GM18519 (cell line): ENCODE measurements at regions not wholly inside any gene's neighbourhood (a gene's known extent, or its start where the extent isn't known, plus 50 kb on each side); places are given as distances from the start of the nearest gene placed in this dataset.
A peak's percentile ranks its signal among the peaks of the same experiment; 100 is the strongest.

ENCODE experiments used
- ATAC-seq: cut with Tn5 transposase; IDR thresholded peaks from one replicate; pipeline ENCODE4 v1.9.1; 2021; ENCODE audit warnings: mild to moderate bottlenecking, moderate library complexity; ENCODE audit not compliant: unreplicated experiment, low FRiP score

- ATAC-seq: no peak
These were observed 103.4 kb downstream of the DDIT4L start for GRCh38 chr4:100086766-100087431.

DNA sequence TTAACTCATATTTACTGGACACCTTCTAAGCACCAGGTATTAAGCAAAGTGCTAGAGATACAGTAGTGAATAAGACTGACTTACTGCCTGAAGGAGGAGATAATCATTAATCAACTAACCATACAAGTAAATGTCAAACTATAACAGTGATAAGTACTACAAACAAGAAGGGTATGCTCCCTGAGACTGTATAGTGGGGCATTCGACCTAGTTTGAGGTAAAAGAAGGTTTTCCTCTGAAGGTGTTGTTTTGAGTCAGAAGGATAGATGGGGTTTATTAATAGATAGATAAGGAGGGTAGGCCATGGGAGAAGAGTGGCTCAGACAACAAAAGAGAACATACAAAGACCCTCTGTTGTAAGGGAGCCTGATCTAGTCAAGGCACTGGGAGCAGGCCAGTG, 105.4 kb downstream of the DDIT4L start:
- ATAC-seq: no peak

GRCh38 chr4:100083289-100083688, 107.0 kb downstream of the DDIT4L start:
- peak; percentile 35 for ATAC-seq

DNA sequence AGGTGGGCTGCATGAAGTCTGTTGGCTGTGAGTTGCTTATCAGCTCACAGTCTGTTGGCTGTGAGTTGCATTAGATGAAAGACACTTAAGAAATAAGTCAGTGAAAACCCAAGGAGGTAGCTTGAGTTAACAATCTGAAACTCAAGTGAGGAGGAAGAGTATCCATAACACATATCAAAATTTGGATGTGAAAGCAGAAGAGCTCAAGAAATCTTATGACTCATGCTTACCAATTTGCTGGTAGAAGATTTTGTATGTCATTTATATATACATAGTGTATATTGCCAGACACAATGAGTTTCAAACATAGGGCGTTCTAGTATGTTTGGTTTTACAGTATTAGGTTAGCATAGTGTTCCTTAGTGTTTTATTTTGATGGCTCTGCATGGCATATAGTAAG, 107.4 kb downstream of the DDIT4L start:
- ATAC-seq: peak; percentile 57

DNA sequence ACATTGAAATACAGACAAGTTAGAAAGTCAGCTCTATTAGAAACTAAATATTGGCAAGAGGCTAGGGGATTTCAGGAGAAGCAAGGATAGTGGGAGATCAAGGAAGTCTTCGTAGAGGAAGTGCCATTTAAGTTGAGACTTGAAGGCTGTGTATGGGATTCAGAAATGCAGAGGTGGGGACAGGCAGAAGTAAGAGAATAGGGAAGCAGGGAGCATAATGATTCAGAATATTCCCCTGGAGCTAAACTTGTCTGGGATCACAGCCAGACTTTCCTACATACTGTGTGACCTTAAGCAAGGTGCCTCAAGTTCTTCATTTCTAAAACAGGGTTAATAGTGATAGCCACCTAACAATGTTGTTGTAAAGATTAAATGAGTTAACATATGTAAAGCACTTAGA, 108.8 kb downstream of the DDIT4L start:
- no peak for ATAC-seq

DNA sequence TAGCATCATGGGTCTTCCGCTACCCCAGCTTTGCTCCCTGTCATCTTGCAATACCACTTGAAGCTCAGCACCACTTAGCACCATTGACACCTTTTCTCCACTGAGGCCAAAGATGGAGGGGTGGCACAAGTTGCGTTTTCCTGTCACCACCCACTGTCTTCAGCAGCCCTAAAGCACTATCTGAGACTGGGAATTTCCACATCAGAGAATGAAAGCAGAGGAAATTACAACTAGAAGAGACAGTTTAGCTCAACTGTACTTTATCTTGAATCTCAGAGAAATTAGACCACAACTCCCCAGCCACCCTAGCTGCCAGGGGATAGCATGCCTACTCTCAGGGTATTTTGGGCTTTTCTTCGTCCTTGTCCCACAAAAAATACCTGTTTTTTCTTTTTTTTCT, 111.0 kb downstream of the DDIT4L start:
- ATAC-seq: no peak

DNA sequence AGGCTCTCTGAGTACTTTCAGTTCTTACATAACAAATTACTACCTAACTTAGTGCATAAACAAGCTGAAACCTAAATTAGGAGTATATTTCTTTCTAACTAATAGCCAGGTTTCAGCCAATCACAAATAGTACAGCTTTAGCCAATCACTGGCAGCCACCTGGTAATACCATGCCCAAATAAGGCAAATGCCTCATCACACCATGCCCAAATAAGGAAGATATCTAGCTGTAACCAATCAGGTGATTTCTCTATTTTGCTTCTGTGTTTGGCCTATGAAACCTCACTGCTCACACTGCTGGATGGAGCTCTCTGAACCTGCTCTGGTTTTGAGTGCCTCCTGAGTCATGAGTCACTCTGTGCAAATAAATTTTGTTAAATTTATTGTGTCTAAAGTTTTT, 113.5 kb downstream of the DDIT4L start:
- ATAC-seq: no peak

DNA sequence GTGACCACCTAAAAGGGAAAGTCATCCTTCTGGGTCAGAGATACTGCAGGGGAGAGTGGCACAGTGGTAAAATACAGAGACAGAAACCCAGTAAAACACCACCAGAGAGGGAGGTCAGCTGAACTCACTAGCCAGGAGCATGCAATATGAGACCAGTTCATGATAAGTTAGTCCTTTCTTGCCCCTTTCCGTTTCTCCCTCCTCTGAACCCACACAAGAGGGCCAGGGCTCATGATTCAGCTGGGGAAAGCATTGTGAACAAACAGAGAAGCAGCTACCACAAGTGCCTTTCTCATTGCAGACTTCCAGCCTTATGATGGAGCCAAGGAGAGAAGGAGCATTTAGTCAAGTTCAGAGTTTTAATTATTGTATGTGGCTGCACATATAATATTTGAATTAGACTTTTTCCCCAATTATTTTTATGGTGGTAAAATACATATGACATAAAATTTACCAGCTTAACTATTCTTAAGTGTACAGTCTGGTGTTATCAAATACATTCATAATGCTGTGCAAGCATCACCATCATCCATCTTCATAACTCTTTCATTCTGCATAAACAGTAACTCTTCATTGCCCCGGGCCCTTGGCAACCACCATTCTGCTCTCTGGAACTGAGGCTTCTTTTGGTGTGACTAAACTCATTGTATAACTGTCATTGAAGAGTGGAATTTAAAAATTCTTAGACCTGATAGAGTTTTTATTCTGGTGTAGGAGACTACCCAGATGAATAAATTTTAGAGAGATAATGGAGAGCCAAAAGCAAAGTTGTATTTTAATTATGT, 114.6 kb downstream of the DDIT4L start:
- no peak for ATAC-seq

DNA sequence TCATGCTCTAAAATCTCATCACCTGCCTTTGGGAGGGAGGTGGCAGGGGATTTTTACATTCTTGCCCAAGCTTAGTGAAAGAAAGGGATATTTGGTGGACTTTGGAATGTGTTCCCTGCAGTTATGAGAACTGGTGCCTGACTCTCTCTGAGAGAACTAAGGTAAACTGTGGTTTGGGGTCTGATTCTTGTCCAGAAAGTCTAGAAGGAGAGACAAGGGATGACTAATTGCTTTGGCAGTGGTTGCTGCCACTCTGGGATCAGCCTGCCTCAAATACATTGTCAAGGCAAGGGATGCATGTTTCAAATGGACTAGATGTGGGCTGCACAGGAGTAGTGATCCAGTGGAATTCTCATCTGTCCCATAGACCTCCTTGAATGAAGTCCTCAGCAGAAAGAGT, 115.2 kb downstream of the DDIT4L start:
- ATAC-seq: no peak

GRCh38 chr4:100071506-100071905, 118.8 kb downstream of the DDIT4L start:
- ATAC-seq: no peak

- no peak for ATAC-seq
These were observed 119.4 kb downstream of the DDIT4L start for GRCh38 chr4:100070868-100071267.

DNA sequence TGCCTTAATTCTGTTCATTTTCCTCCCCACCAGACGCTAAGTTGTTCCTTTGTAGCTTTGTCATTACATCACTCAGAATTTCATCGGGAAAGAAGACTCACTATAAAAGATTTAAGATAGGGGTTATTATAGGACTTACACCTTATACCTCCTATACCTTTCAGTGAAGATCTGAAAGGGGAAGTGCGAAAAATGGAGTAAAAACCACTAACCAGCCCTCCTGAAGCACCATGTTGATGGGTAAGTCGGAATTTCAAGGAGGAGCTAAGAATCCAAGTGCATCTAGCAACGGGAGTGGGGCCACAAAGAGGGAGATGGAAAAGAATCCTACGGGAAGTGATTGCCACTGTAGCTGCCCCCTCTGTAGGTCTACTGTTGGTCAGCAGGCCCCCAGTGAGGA, 119.1 kb upstream of the H2AZ1 start:
- no peak for ATAC-seq

DNA sequence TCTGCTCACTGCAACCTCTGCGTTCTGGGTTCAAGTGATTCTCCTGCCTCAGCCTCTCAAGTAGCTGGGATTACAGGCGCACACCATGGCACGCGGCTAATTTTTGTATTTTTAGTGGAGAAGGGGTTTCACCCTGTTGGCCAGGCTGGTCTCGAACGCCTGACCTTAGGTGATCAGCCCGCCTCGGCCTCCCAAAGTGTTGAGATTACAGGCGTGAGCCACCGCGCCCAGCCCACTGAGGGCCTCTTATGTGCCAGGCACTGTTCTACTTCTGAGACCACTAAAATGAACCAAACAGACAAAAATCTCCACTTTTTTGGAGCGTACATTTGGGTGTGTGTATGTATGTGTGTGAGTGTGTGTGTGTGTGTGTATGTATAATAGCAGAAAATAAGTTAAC, 117.2 kb upstream of the H2AZ1 start:
- ATAC-seq: no peak

DNA sequence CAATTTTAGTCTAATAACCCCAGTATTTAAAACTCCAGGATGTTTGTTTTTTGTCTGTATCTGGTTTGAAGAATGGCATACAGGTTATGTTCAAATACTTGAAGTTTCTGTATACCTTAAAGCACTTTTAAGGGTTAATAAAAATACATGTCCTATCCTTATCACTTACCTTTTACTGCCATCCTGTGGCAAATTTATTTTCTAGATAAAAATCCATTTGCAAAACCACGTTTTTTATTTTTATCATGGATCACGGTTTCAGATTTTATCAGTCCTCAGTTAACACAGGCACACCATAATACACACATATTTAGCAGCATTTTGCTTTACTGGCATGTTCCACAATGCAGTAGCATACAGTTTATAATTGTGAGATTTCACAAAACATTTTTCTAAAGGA, 113.3 kb upstream of the H2AZ1 start:
- no peak for ATAC-seq

DNA sequence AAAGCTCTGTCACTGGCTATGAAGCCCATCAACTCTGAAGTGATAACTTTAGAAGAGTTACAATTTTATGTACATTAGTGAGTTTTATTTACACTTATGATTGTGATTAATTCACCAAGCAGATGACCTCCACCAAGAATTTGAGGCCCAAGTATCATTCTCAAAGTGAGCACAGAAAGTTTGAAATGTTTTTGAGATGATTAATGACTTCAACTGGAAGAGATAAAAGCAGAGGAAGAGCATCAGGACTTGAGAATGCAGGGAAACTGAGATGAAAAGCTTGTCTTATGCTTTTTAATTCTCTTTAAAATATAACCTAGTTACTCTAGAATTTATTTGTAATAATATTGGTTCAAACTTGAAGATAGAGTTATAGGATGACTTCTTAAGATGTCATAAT, 112.8 kb upstream of the H2AZ1 start:
- no peak for ATAC-seq

DNA sequence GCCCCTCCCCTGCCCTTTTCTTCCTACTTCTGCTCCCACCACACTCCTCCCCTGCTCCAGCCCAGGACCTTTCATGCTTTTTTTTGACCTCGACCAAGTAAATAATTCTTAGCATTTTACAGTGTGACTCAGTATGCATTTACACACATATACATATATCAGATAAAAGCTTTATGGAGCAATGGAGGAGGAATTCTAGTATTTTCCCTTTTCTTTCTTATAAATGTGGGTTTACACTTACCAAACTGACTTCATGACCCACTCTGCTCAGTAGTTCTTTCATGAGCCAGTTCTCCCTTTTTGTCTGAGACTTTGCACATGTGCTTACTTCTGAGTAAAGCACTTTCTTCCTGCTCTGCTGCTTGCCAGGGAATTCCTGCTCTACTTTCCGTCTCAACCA, 111.8 kb upstream of the H2AZ1 start:
- no peak for ATAC-seq

DNA sequence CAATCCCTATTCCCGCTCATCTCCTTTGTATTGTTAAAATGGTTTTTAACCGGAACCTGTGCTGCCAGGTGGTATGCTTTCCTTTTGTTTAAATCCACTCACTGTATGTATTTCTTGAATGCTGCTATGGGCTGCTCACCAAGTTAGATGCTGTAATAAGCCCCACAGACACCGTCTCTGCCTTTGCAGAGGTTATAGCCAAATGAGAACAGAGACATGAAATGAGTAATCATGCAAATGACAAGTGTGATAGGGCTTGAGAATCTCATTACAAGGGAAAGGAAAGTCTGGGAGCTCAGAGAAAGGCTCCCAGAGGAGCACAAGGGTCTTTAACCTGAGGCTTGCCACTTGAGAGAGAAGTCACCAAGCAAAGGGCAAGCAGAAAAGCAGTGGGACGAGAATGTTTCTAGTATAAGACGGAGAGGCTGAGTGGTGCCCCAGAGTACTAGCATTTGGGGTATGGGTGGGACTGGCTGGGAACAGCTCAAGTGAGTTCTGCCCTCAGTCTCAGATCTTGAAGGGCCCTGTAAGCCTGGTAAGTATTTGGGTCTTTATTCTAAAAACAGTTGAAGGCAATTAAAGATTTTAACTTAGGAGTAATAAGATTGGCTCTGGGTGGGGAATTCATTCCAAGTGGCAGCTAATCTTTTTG, 110.8 kb upstream of the H2AZ1 start:
- peak; percentile 87 for ATAC-seq

DNA sequence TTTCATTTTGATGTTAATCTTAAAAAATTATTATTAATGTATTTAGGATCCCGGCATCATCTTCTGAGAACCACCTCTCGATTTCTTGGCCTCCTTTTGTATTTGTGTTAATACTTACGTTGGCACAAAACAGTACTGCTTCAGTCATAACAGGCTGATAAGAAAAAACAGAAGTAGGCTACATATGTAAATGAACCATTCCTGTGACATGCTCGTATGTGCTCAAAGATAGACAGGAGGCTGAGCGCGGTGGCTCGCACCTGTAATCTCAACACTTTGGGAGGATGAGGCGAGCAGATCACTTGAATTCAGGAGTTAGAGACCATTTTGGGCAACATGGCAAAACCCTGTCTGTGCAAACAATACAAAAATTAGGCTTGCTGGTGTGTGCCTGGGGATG, 109.4 kb upstream of the H2AZ1 start:
- no peak for ATAC-seq

DNA sequence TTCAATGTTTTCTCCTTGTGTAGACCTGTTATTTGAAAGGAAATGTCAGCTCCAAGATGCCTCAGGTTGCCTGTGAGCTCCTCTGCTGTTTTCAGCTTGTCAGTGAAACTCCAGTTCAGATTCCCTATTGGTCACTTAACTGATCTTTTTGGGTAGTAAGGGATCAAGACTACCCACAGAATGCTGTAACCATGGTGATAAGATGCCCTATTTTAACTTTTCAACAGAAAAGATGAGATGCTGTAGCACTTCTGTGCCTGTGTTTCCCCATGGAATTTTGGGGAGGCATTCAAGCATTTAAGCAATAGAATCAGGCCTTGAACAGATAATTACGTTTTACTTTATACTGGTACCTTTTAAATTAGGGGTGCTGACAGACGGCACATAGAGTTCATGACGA, 106.6 kb upstream of the H2AZ1 start:
- no peak for ATAC-seq

GRCh38 chr4:100054071-100054470, 104.0 kb upstream of the H2AZ1 start:
- ATAC-seq: no peak

GRCh38 chr4:100049872-100050271, 99.8 kb upstream of the H2AZ1 start:
- ATAC-seq: no peak

GRCh38 chr4:100042711-100043110, 92.6 kb upstream of the H2AZ1 start:
- ATAC-seq: no peak
